ENCODE measurements at regions not wholly inside any gene's neighbourhood (a gene's known extent, or its start where the extent isn't known, plus 50 kb on each side); places are given as distances from the start of the nearest gene placed in this dataset.

- no peak for DNase-seq (ENCODE audit: low read depth in 2 of 2)
Measured at GRCh38 chr3:34183114-34183513, 384.7 kb downstream of the PDCD6IP start.

DNA sequence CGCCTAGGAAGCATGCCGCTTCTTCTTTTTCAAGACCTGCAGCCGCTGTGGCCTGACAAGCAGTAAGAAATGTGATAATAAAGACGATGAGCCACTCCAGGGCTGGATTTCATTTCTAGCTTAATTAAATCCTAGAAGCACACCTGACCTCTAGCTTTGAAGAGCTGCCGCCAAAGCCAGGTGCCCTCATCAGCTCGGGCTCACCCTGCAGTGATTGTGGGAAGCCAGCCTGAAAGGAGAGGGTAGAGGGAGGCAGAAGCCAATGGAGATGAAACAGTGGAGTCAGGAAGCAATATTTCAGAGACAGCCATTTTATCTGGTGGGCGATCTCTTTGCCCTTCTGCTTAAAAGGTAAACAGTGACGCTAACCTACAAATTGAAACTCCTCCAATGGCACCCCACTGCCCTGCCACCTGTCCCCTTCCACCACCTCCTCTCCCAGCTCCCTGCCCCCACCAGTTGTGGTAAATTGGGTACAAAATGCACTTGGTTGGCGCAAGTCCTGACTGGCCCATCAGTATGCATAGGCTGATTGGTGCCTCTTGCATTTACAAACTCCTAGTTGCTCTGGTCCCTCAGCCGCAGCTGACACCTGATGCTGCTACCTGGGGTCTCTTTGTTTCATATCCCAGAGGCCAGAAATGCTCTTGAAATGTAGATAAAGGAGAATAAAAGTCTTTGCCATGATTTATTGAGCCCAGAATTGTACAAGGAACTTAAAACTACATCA is 385.3 kb downstream of the PDCD6IP start:
- no peak for DNase-seq (ENCODE audit: low read depth in 2 of 2)

- DNase-seq (ENCODE audit: low read depth in 2 of 2): no peak
Measured at GRCh38 chr3:34185301-34185700, 386.9 kb downstream of the PDCD6IP start.

DNA sequence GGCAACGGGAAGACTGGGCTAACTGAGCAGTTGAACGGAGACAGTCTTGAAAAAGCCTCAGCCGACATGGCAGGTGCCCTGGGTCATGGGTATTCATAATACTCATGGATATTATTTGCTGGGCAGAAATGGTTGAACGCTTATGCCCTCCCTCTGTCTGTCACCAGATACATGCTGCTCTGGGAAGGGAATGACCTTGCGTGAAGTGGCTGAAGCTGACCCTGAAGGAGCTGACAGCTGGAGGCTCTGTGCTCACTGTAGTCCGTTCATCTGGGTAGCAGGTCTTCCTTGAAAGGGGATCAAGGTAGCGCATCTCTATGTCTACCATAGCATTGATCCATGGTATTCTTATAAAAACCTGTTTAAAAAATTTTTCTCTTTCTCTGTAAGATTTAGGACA is 390.7 kb downstream of the PDCD6IP start:
- DNase-seq (ENCODE audit: low read depth in 2 of 2): no peak

DNA sequence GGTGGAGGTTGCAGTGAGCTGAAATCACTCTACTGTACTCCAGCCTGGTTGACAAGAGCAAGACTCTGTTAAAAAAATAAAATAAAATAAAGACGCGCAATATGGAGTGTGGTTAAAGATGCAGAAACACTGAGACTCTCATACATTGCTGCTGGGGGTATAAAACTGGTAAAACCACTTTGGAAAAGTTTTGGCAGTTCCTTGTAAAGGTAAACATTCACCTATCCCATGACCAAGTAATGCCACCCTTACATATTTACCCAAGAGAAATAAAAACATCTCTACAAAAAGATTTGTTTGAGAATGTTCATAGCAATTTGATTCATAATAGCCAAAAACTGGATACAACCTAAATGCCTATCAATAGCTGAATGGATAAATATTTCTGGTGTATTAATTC is 398.5 kb downstream of the PDCD6IP start:
- no peak for DNase-seq (ENCODE audit: low read depth in 2 of 2)

DNA sequence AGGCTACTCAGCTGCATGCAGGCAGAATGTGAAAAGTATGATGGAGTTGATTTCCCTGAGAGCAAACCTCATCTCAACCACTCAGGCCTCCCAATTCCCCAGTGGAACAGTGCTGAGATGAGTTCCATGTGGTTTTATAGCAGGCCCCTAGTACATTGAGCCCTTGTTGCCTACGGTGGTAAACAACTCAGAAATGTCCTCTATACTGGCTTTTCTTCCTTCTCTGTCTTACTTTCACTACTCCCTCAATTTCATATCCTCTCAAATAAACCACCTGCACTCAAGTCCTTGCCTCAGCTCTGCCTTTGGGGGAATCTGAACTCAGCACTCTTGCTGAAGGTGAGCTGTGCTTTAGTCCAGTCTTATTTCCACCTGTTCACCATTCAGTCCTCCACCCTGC is 399.9 kb downstream of the PDCD6IP start:
- DNase-seq (ENCODE audit: low read depth in 2 of 2): no peak

- no peak for DNase-seq (ENCODE audit: low read depth in 2 of 2)
Measured at GRCh38 chr3:34200576-34200975, 402.1 kb downstream of the PDCD6IP start.

GRCh38 chr3:34202975-34203374 is 404.5 kb downstream of the PDCD6IP start:
- DNase-seq (ENCODE audit: low read depth in 2 of 2): no peak

GRCh38 chr3:34203386-34203785 is 405.0 kb downstream of the PDCD6IP start:
- no peak for DNase-seq (ENCODE audit: low read depth in 2 of 2)

GRCh38 chr3:34207002-34207401 is 408.6 kb downstream of the PDCD6IP start:
- no peak for DNase-seq (ENCODE audit: low read depth in 2 of 2)

- no peak for DNase-seq (ENCODE audit: low read depth in 2 of 2)
Measured at GRCh38 chr3:34207806-34208205, 409.4 kb downstream of the PDCD6IP start.

- no peak for DNase-seq (ENCODE audit: low read depth in 2 of 2)
Measured at GRCh38 chr3:34212175-34212574, 413.7 kb downstream of the PDCD6IP start.

DNA sequence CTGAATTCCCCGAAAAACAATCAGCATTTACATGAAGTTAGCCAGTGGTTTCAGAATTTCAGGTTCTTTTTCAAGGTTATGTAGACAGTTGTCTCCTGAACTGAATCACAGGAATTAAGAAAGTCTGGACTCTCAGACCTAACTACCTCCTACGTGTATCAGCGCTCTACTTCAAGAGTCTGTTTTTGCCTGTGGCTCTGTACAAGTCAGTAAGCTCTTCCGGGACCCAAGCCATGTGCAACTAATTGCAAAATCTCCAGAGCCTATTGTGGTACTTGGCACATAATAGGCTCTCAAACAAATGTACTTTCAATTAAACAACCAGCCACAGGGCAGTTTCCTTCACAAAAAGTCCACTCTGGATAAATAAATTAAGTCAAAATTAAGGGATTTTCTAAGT is 414.2 kb downstream of the PDCD6IP start:
- DNase-seq (ENCODE audit: low read depth in 2 of 2): no peak

- no peak for DNase-seq (ENCODE audit: low read depth in 2 of 2)
Measured at GRCh38 chr3:34213478-34213877, 415.0 kb downstream of the PDCD6IP start.

- no peak for DNase-seq (ENCODE audit: low read depth in 2 of 2)
Measured at GRCh38 chr3:34216711-34217335, 418.4 kb downstream of the PDCD6IP start.

DNA sequence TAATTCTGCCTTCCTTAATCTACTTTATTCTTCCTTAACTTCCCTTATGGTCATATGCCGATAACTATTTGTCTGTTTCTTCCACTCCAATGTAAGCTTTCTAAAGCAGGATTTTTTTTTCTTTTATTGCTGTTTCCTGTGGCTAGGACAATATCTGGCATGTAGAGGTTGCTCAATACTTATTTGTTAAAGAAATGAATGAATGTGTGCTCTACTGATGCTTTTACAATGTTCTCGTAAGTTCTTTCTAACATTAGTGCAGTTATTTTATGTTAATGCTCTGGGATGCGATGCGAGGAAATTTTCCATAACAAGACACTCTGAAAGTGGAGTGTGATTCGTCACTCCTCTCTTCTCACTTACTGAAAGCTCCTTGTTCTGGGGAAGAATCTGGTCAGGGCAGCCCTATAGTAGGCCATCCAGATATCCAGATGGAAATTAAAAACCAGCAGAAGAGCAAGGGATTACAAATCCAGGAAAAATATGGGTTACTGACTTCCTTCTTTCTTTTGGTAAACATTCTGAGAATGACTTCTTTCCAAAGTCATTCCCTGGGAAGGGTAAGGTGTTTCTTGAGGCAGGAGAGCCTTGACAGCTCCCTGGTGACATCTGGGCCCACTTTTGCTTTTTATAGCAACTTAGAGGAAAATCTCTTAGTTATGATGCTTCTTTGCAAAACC is 420.4 kb downstream of the PDCD6IP start:
- no peak for DNase-seq (ENCODE audit: low read depth in 2 of 2)

DNA sequence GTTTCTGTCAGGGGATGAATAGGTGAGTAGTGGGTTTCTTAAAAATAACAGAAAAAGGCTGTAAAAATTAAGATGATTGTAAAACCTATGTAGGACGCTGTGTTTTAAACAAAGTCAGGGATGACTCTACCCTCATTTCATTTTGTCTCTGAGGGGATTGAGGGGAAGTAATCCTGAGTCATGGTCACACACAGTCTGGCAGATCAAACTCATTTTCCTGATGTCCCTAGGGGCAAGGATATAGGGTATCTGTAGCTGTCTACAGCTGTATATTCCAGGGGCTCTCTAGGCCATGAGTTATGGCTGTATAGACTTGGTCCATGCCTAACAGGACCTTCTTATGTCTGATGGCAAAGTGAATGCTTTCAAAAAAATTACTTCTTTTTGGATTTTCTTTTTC is 421.1 kb downstream of the PDCD6IP start:
- no peak for DNase-seq (ENCODE audit: low read depth in 2 of 2)

- DNase-seq (ENCODE audit: low read depth in 2 of 2): no peak
Measured at GRCh38 chr3:34225821-34226366, 427.5 kb downstream of the PDCD6IP start.

GRCh38 chr3:34229876-34230275 is 431.4 kb downstream of the PDCD6IP start:
- no peak for DNase-seq (ENCODE audit: low read depth in 2 of 2)

DNA sequence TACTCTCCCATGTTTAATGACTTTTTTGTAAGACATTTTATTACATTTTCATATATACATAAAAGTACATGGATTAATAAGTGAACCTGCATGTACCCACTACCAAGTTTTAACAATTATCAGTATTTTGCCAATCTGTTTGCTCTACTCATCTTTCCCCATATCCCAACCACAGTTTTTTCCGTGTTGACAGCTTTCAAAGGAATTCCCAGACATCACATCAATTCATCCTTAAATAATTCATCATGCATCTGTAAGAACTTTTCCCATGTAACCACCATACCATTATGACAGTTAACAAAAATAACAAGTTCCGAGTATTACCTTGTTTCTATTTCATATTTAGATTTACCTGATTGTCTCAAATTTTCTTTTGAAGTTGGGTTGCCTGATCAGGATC is 436.7 kb downstream of the PDCD6IP start:
- DNase-seq (ENCODE audit: low read depth in 2 of 2): no peak

- no peak for DNase-seq (ENCODE audit: low read depth in 2 of 2)
Measured at GRCh38 chr3:34237946-34238345, 439.5 kb downstream of the PDCD6IP start.

DNA sequence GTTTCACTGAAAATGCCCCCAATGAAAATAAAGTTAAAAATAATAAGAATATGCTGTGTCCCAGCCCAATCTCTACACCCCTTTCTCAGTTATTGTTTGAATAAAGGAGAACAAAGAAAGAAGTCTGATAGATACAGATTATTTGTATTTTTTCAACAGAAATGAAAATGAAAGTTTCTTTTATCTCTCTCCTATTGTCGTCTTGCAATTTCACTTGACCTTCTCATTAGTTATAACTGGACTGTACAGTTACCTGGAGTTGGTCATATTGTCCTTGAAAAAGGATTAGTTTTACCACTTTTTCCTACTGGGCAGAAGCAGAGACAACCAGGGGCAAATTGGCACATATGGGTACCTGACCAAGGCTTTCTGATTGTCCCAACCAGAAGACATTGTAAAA is 440.0 kb downstream of the PDCD6IP start:
- no peak for DNase-seq (ENCODE audit: low read depth in 2 of 2)

GRCh38 chr3:34239287-34239686 is 440.9 kb downstream of the PDCD6IP start:
- no peak for DNase-seq (ENCODE audit: low read depth in 2 of 2)
